ENCODE measurements at regions not wholly inside any gene's neighbourhood (a gene's known extent, or its start where the extent isn't known, plus 50 kb on each side); places are given as distances from the start of the nearest gene placed in this dataset.

DNA sequence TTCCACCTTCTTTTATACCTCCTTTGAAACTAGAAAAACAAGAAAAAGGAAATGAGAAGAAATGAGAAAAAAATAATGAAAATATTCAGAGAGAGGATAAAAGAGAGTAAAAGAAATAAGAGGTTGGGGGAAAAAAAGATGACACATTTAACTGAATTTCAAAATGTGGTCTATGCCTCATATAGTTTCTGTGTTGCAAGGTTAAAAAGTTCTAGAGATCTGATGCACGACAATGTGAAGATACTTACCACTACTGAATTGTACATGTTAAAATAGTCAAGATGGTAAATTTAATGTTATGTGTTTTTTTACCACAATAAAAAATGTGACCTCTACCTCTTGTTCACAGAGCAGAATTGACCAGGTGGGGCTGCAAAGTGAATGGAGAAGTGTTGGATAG, 314.8 kb upstream of the OR4E1 start:
- WGBS, 2 experiments (ENCODE audit: extremely low coverage in 2 of 2, insufficient read length in 1 of 2), result no CpG with 5 or more reads among the region's 1 CpG
- dilution Hi-C loops (cut with HindIII; ENCODE audit: low sequenced_read_pairs, unreplicated experiment), result no loop called here

More for the DNA sequence above, 314.8 kb upstream of the OR4E1 start:
- Histone ChIP-seq H3K79me1 (ENCODE audit: low read depth in 1 of 2, low read length in 2 of 2) (no peaks in the 10 kb centered on the region), H3K9me3 (ENCODE audit: control insufficient read depth, insufficient read depth, low read length) (no peaks in the 10 kb centered on the region), H3K23ac (ENCODE audit: low read depth, low read length) (no peak overlapping the region), H3K4me1 (ENCODE audit: control insufficient read depth, insufficient read depth, low read length) (no peaks in the 10 kb centered on the region), H2BK120ac (ENCODE audit: low read depth, low read length) (no peak overlapping the region), H2BK20ac (ENCODE audit: low read depth, low read length) (no peak overlapping the region), H2BK15ac (ENCODE audit: low read depth, low read length) (no peak overlapping the region), H4K5ac (ENCODE audit: low read depth, low read length) (no peak overlapping the region), H3K4ac (ENCODE audit: low read depth, low read length) (no peak overlapping the region), H3K36me3 (ENCODE audit: control insufficient read depth, insufficient read depth, low read length) (no peaks in the 10 kb centered on the region), H3K27ac (ENCODE audit: insufficient read depth, low read length) (no peak overlapping the region), H3K4me3 (ENCODE audit: insufficient read depth, low read depth, low read length) (no peak overlapping the region), H3K9ac (ENCODE audit: low read depth, low read length) (no peak overlapping the region), H2AK9ac (replicated peaks; ENCODE audit: low read depth, low read length, poor library complexity) (no peak overlapping the region), H2AFZ (replicated peaks; ENCODE audit: low read length, poor library complexity) (no peak overlapping the region), H2AK5ac (ENCODE audit: low read depth, low read length) (no peak overlapping the region), H3K56ac (ENCODE audit: extremely low read depth, insufficient read depth, low read length) (no peak overlapping the region), H3K4me2 (ENCODE audit: low read depth, low read length) (no peak overlapping the region), H3K18ac (ENCODE audit: low read depth, low read length) (no peak overlapping the region), H2BK5ac (ENCODE audit: low read depth, low read length, poor library complexity, severe bottlenecking) (no peak overlapping the region), H3K14ac (replicated peaks; ENCODE audit: low read depth, low read length) (no peak overlapping the region), H4K91ac (ENCODE audit: insufficient read depth, low read depth, low read length) (no peak overlapping the region), H3K27me3 (ENCODE audit: control insufficient read depth, insufficient read depth, low read length) (no peaks in the 10 kb centered on the region), H4K8ac (ENCODE audit: low read depth in 2 of 2, low read length in 2 of 2) (no peak overlapping the region), H3K9me1 (ENCODE audit: insufficient read depth, low read length) (no peaks in the 10 kb centered on the region), H4K20me1 (ENCODE audit: insufficient read depth, low read length) (no peaks in the 10 kb centered on the region)
- ChIA-PET POLR2A (ENCODE audit: unreplicated experiment) (no interaction called here), CTCF (interaction anchor here (0.8 to 1.4 kb wide), 2 partner anchors 11 to 79 kb away, joined by 3 to 12 read pairs; no protein-coding TSS in a partner anchor)
- DNase-seq (no peak), ATAC-seq (ENCODE audit: low read depth) (no peak)
- intact Hi-C loops (cut with micrococcal nuclease) (no loop called here), in situ Hi-C loops (cut with MboI; ENCODE audit: low sequenced_read_pairs) (no loop called here)
- no peak for TF ChIP-seq RCOR1 (IDR thresholded peaks at IDR 0.05; ENCODE audit: insufficient replicate concordance, low read length)
- no peak for TF ChIP-seq MAZ (IDR thresholded peaks at IDR 0.05; ENCODE audit: borderline replicate concordance, low read depth, low read length)
- no peak for TF ChIP-seq POLR2A (IDR thresholded peaks at IDR 0.05; ENCODE audit: low read depth, low read length)
- no peak for TF ChIP-seq SMC3 (IDR thresholded peaks at IDR 0.05; ENCODE audit: low read depth, low read length)
- TF ChIP-seq BHLHE40 (IDR thresholded peaks at IDR 0.05; ENCODE audit: low read depth, low read length), result no peak
- no peak for TF ChIP-seq CHD1 (IDR thresholded peaks at IDR 0.05; ENCODE audit: low read depth, low read length)
- TF ChIP-seq RAD21 (IDR thresholded peaks at IDR 0.05; ENCODE audit: low read length), result no peak
- TF ChIP-seq, protein P1, sequence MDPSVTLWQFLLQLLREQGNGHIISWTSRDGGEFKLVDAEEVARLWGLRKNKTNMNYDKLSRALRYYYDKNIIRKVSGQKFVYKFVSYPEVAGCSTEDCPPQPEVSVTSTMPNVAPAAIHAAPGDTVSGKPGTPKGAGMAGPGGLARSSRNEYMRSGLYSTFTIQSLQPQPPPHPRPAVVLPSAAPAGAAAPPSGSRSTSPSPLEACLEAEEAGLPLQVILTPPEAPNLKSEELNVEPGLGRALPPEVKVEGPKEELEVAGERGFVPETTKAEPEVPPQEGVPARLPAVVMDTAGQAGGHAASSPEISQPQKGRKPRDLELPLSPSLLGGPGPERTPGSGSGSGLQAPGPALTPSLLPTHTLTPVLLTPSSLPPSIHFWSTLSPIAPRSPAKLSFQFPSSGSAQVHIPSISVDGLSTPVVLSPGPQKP (IDR thresholded peaks at IDR 0.05; ENCODE audit: borderline replicate concordance, low read depth, low read length), result no peak
- TF ChIP-seq CEBPB (IDR thresholded peaks at IDR 0.05; ENCODE audit: low read depth, low read length), result no peak
- TF ChIP-seq RFX5 (IDR thresholded peaks at IDR 0.05; ENCODE audit: low read depth, low read length), result no peak
- no peak for TF ChIP-seq MAFK (IDR thresholded peaks at IDR 0.05; ENCODE audit: low read depth, low read length)
- TF ChIP-seq, protein P2, sequence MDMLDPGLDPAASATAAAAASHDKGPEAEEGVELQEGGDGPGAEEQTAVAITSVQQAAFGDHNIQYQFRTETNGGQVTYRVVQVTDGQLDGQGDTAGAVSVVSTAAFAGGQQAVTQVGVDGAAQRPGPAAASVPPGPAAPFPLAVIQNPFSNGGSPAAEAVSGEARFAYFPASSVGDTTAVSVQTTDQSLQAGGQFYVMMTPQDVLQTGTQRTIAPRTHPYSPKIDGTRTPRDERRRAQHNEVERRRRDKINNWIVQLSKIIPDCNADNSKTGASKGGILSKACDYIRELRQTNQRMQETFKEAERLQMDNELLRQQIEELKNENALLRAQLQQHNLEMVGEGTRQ (IDR thresholded peaks at IDR 0.05; ENCODE audit: low read depth, low read length), result no peak
- TF ChIP-seq FOS (IDR thresholded peaks at IDR 0.05; ENCODE audit: low read depth, low read length), result no peak
- no peak for TF ChIP-seq NFE2L2 (IDR thresholded peaks at IDR 0.05; ENCODE audit: low read depth, low read length)
- no peak for TF ChIP-seq MXI1 (IDR thresholded peaks at IDR 0.05; ENCODE audit: borderline replicate concordance, low read depth, low read length)
- TF ChIP-seq, protein P3, sequence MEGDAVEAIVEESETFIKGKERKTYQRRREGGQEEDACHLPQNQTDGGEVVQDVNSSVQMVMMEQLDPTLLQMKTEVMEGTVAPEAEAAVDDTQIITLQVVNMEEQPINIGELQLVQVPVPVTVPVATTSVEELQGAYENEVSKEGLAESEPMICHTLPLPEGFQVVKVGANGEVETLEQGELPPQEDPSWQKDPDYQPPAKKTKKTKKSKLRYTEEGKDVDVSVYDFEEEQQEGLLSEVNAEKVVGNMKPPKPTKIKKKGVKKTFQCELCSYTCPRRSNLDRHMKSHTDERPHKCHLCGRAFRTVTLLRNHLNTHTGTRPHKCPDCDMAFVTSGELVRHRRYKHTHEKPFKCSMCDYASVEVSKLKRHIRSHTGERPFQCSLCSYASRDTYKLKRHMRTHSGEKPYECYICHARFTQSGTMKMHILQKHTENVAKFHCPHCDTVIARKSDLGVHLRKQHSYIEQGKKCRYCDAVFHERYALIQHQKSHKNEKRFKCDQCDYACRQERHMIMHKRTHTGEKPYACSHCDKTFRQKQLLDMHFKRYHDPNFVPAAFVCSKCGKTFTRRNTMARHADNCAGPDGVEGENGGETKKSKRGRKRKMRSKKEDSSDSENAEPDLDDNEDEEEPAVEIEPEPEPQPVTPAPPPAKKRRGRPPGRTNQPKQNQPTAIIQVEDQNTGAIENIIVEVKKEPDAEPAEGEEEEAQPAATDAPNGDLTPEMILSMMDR (conservative IDR thresholded peaks at IDR 0.05; ENCODE audit: low read depth, low read length), result no peak
- no TSS peak for BruUV-seq (replicated peaks)

Data from IMR-90 (cell line).